KOPT-K1 (cell line): ENCODE measurements at regions not wholly inside any gene's neighbourhood (a gene's known extent, or its start where the extent isn't known, plus 50 kb on each side); places are given as distances from the start of the nearest gene placed in this dataset.

ENCODE experiments used
- H3K27ac ChIP-seq: fragments of 200-600 bp; sonication (generic); 2 replicates; pipeline ENCODE4 v1.5.1; 2016; ENCODE audit warnings: antibody characterized with exemption, mild to moderate bottlenecking, low read depth, low read length; ENCODE audit not compliant: poor library complexity, severe bottlenecking
- H3K36me3 ChIP-seq: fragments of 200-600 bp; sonication (generic); 2 replicates; pipeline ENCODE4 v1.5.1; 2017; ENCODE audit warnings: antibody characterized with exemption, mild to moderate bottlenecking, low read length, moderate library complexity; ENCODE audit not compliant: insufficient read depth
- H3K9me3 ChIP-seq: fragments of 200-600 bp; sonication (generic); 2 replicates; pipeline ENCODE4 v1.5.1; 2017; ENCODE audit warnings: antibody characterized with exemption, low read length, mild to moderate bottlenecking; ENCODE audit not compliant: insufficient read depth, poor library complexity, severe bottlenecking

DNA sequence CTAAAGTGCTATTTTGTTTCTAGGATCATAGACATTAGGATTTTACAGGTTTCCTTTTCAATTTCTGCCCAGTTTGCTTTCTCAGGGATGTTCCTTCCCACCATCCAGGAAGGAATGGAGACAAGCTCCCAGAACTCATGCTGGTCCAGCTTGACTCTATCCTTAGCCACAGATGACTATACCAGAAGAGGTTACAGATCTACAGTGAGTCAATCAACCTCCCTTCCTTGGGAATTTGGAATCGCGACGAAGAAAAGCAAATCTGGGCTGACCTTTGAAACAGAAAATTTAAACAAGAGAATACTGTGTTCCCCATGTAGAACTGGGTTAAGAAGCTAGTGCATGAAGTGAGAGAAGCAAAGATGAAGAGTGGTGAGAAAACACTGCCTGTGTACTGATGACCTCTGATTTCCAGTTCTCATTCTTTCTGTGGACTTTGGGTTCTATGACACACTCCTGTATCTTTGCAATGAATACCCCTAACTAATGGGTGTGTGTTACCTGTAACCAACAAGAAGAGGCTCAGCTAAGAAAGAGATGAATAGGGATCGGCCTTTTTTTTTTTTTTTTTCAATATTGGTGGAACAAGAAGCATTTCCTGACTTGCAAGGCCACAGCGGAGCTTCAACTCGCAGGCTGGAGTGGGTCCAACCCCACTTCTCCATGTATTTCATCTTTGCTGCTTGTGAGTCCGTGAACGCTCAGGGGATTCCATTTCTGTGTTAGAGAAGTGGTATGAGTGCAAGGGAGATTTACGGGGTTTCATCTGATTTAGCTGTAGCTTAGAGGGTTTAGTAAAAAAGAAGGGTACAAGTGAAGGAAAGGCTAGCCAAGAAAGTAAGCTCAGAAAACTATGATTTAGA lies 563.9 kb upstream of the CLINT1 start:
- peaks cover 14% of the 10 kb centered on the region for H3K9me3 ChIP-seq
- no peak overlapping the region for H3K27ac ChIP-seq
- H3K36me3 ChIP-seq = no peaks in the 10 kb centered on the region

DNA sequence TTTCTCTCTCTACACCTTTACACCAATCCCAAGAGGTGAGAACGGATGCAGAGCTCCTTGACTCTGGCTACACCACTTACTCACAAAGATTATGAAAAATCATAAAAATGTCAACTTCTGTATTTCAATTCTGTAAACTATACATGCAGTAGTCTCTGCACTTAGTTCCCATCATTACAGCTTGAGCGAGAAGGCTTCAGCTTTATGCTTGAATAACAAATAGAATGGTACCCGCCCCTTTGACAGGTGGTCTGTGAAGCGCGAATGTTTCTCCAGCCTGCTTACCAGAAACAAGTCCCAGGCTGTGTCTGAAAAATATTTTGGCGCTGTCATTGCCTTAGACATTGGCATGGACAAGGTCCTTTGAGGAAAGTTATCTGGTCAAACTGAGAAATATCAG lies 562.4 kb upstream of the CLINT1 start:
- H3K27ac ChIP-seq = no peak overlapping the region
- peaks cover 14% of the 10 kb centered on the region for H3K9me3 ChIP-seq
- H3K36me3 ChIP-seq = no peaks in the 10 kb centered on the region

DNA sequence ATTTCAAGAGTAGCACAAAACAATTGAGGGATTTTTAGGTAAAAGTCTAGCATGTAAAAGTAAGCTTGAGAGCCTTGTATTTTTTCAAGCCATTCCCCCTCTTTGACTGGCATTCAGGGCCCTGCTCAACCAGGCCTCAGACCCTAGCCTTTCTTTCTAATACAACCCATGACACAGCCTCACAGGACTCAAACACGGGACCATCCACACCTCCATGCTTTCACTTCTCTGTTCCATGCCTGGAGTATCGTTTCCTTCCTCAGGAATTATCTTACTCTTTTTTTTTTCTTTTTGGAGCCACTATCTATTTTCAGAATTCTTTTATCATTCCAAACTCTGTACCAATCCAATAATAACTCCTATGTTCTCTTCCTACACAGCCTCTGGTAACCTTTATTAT lies 560.2 kb upstream of the CLINT1 start:
- Histone ChIP-seq H3K27ac (no peak overlapping the region), H3K9me3 (peaks cover 14% of the 10 kb centered on the region), H3K36me3 (no peaks in the 10 kb centered on the region)

DNA sequence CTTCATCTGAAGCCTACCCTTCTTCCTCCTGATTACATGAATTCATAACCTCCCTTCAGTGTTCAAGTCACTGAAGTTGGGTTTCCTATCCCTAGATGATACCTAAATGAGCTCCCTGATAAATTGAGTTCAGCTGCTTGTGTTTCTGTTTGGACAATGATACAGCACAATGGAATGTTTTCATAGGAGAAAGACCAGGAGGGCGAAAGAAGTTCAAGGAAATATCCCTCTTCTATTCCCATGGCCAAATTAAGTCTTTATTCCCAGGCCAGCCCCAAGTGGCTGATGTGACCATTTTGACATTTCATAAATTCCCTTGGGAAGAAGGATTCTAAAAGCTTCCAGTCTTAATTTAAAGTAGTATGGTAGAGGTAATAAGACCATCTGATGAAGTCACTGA lies 555.8 kb upstream of the CLINT1 start:
- no peaks in the 10 kb centered on the region for H3K9me3 ChIP-seq
- H3K27ac ChIP-seq = no peak overlapping the region

DNA sequence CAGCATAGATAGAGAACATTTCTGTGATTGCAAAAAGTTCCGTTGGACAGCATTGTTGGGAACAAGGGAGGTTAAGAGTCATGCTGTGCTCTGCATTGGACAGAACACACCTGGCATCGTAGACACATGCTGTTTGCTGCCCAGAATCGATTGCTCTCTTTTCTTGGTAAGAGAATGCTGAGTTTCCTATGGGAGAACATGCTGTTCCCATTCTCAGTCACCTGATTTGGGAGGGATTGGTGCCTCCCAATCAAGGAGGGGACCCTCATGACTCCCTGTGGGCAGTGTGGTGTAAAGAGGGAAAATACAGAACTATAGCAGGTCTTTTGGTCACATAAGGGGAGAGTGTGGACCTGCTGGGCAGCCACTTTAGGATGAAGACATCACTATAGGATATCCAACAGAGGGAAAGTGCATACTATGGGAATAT lies 555.4 kb upstream of the CLINT1 start:
- Histone ChIP-seq H3K9me3 (no peaks in the 10 kb centered on the region), H3K27ac (no peak overlapping the region), H3K36me3 (no peaks in the 10 kb centered on the region)

More for the DNA sequence above, 555.8 kb upstream of the CLINT1 start:
- H3K36me3 ChIP-seq = no peaks in the 10 kb centered on the region

DNA sequence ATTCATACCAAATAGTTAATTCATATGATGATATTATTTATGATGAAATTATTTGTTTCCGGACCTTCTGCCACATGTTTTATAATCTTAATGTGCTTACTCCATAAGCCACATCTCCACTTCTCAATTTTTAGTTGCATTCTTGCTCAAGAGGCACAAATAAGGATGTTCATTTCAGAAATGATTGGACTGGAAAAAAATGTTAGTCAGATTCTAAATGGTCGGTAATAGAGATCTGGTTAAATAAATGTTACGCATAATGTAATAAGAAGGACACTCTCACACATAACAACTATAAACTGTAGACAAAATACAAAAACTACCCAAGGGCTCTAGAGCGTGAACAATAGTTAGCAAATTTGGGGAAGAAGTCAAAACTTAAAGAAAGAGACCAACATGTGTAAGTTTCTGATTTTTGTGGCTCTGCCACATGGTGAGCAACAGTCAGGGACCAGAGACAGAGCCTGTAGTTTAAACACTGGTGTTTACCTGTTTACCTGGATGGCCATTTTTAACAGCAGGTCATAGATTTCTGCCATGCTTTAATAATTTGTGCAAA lies 554.3 kb upstream of the CLINT1 start:
- Histone ChIP-seq H3K9me3 (no peaks in the 10 kb centered on the region), H3K36me3 (no peaks in the 10 kb centered on the region), H3K27ac (no peak overlapping the region)

DNA sequence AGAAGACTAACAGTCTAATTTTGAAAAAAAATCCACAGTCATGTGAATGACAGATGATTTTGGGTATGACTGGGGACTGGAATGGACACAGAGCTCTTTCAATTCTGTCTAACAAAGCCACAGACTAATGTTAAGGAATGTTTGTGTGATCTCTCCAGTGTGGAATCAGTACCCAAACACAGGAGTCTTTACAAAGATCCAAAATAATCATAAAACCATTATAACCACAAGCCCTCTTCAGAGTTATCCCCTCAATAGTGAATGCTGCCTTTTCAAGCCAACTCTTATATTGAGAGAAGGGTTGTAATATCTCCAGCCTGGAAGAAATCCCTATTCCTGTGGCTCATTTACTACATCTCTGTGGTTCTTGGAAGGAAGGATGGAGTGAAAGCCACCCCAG lies 552.0 kb upstream of the CLINT1 start:
- no peaks in the 10 kb centered on the region for H3K36me3 ChIP-seq
- H3K27ac ChIP-seq = no peak overlapping the region
- H3K9me3 ChIP-seq = no peaks in the 10 kb centered on the region

DNA sequence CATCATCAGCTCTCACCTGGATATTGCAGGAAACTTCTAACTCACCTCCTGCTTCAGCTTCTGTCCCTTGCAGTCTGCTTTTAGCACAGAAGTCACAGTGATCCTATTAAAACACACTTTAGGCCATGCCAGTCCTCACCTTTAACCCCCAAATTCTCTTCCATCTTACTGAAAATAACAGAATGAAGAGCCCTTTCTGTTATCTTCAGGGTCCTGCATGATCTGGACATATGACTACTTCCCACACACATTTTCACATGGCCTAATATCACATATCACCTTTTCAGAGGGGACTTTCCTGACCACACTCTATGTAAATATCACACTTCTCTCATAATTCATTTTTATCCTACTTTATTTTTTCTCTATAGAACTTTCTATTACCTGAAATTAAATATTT lies 550.6 kb upstream of the CLINT1 start:
- Histone ChIP-seq H3K36me3 (no peaks in the 10 kb centered on the region), H3K27ac (no peak overlapping the region), H3K9me3 (no peaks in the 10 kb centered on the region)

DNA sequence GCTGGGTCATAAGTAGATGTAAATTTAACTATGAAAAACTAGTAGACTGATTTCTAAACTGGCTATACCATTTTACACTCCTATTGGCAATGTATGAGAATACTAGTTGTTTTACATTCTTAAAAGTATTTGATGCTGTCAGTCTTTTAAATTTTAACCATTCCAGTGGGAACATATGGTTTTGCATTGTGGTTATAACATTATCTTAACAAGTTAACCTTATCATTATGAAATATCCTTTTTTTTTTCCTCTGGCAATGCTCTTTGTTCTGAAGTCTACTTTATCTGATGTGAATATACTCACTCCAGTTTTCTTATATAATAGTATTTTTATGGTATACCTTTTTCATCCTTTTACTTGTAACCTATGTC lies 548.9 kb upstream of the CLINT1 start:
- Histone ChIP-seq H3K36me3 (no peaks in the 10 kb centered on the region), H3K27ac (no peak overlapping the region), H3K9me3 (peaks cover 14% of the 10 kb centered on the region)

DNA sequence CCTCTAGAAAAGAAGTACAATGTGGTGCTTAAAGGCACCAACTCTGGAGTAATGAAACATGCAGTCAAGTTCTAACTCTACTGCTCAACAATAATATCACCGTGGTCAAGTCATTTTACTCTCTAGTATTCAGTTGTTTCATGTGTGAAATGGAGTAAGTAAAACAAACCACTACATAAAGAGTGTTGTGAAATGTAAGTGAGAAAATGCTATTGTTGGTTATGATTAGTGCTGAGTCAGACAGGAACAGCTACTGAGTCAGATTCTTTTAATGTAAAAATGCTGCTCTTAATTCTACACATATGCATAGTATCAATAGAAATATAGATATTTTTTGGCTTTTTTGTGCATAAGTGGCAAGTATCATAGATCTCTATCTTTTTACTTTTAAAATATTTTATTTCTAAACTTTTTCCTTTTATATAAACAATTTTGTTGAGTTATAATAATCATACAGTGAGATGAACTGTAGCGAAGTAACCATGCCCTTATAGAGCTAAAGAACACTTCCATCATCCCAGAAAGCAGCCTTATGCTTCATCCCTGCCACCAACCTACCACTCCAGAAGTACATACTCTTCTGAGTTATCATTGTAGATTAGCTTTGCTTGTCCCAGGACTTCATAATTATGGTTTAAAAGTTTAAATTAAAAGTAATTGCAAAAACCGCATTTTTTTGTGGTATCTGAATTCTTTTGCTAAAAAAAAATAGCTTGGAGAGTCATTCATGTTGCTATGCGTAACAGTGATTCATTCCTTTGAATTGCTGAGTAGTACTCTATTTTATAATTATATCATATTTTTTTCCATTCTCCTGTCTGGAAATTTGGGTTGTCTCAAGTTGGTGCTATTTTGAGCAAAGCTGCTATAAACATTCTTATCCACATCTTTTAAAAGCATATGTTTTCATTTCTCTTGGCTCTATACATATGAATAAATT lies 548.2 kb upstream of the CLINT1 start:
- peaks cover 18% of the 10 kb centered on the region for H3K9me3 ChIP-seq
- no peaks in the 10 kb centered on the region for H3K36me3 ChIP-seq
- H3K27ac ChIP-seq = no peak overlapping the region

DNA sequence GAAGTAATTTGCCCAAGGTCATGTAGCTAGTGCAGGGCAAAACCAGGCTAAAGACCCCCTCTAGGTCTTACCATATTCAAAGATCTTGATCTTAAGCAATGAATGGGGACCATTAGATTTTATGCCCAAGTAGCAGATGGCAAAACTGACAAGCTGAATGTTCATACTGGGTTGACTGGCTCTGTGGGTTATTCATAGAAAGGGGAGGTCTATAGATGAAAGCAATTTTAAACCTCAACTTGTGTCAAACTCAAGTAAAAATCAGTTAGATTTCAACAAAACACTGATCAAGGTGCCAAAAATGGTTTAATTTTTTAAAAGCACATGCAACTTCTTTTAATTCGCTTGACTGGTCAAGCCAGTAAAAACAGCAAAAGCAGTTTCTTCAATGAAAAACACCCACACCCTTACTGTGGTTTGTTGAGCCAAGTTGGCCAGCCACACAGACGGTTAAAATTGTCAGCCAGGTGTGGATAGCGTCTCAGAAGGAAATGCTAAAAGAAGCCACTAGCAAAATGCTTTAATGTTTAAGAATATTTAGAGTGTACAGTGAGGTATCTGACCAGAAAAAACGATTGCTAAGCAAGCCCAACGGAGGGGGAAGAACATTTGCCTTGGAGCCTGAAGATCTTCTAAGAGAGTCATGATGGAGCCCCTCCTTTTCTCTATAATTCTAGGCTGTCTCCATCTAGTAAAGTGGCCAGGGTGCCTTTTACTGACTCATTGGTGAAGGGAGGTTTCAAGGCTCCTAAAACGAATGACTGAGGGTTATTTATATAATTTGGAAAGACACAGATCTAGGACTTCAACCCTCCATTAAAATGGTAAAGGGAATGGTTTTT lies 539.6 kb upstream of the CLINT1 start:
- peak overlapping the region; percentile 44 for H3K27ac ChIP-seq
- no peaks in the 10 kb centered on the region for H3K36me3 ChIP-seq
- H3K9me3 ChIP-seq = peaks cover 12% of the 10 kb centered on the region

DNA sequence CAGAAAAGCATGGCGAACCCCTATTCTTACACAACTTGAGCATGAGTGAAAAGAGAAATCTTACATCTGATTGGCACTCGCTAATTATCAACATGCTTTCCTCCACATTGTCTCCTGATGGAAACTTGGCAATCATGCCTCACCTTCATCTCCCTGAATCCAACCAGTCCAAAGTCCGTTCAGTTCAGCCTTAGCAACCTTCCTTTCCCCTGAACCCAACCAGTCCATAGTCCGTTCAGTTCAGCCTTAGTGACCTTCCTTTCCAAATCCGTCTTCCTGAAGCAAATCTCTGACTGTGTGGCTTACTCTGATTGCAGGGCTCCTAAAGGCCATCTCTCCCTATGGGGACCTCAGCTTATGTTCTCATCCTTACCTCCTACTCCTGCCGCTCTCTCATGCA lies 538.3 kb upstream of the CLINT1 start:
- Histone ChIP-seq H3K27ac (no peak overlapping the region), H3K36me3 (no peaks in the 10 kb centered on the region), H3K9me3 (no peaks in the 10 kb centered on the region)

DNA sequence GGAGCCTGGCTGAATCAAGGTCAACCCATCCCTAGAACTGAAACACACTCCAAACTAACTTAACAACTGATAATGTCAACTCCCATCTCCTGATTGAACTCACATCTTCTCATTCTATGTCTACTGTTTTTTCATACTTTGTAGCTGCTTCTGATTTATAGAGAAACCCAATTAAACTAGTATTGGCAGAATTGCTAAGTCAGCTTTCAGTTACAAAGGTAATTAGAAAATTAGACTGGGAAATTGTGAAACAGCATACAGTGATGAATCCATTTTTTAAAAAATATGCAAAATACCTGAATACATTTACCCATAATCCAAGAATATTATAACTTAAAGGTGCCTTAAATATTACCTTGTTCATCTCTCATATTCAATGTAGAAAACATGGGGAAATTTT lies 535.2 kb upstream of the CLINT1 start:
- H3K27ac ChIP-seq = no peak overlapping the region

DNA sequence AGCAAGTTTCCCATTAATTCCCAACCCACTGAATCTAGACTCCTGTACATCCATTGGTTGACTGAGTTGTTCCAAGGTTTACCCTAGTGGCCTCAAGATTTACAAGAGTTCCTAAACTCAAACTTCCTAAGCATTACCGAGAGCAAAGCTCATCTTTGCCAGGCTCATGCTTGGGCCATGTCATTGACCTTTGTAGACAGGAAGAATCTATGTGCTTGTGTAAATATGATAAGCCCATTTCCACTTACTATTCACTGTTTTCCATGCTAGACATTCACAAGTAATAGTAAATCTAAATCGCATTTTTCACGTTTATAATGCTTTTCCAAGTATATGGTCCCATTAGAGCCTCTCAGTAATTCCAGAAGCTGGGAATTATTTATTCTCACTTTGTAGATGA lies 534.5 kb upstream of the CLINT1 start:
- Histone ChIP-seq H3K36me3 (no peaks in the 10 kb centered on the region), H3K9me3 (no peaks in the 10 kb centered on the region), H3K27ac (no peak overlapping the region)

More for the DNA sequence above, 535.2 kb upstream of the CLINT1 start:
- Histone ChIP-seq H3K36me3 (no peaks in the 10 kb centered on the region), H3K9me3 (no peaks in the 10 kb centered on the region)
